ENCODE measurements at regions not wholly inside any gene's neighbourhood (a gene's known extent, or its start where the extent isn't known, plus 50 kb on each side); places are given as distances from the start of the nearest gene placed in this dataset.
A peak's percentile ranks its signal among the peaks of the same experiment; 100 is the strongest.

DNA sequence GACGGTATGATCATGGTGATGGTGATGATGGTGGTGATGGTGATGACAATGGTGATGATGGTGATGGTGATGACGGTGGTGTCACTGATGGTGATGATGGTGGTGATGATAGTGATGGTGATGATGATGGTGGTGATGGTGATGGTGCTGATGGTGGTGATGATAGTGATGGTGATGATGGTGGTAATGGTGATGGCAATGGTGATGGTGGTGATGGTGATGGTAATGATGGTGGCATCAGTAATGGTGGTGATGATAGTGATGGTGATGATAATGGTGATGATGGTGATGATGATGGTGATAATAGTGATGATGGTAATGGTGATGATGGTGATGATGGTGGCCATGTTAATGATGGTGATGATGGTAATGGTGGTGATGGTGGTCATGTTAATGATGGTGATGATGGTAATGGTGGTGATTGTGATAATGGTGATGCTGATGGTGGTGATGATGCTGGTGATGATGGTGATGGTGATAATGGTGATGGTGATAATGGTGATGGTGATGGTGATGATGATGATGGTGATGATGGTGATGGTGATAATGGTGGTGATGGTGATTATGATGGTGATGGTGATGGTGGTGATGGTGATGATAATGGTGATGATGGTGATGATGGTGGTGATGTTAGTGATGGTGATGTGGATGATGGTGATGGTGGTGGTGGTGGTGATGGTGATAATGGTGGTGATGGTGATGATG lies 107.2 kb downstream of the C16orf95 start:
- Mint-ChIP-seq H3K4me3 (ENCODE audit: unreplicated experiment) (no peak overlapping the region), H3K9me3 (ENCODE audit: unreplicated experiment) (peaks cover 6% of the 10 kb centered on the region), H3K4me1 (ENCODE audit: low read depth, unreplicated experiment) (peaks cover 12% of the 10 kb centered on the region), H3K27ac (ENCODE audit: unreplicated experiment) (no peak overlapping the region), H3K27me3 (ENCODE audit: low read depth, unreplicated experiment) (peaks cover 5% of the 10 kb centered on the region), H3K36me3 (ENCODE audit: low read depth, unreplicated experiment) (no peaks in the 10 kb centered on the region)
- H3K79me2 ChIP-seq (ENCODE audit: insufficient read depth, low read length), result no peaks in the 10 kb centered on the region
- no peak overlapping the region for H3K27ac ChIP-seq (ENCODE audit: low read depth, low read length)
- H4K20me1 ChIP-seq (ENCODE audit: insufficient read depth, low read length), result no peaks in the 10 kb centered on the region
- DNase-seq (ENCODE audit: low read depth) (no peak), FAIRE-seq (no peak)
- no peaks in the 10 kb centered on the region for H3K36me3 ChIP-seq (ENCODE audit: insufficient read depth, low read length)
- no peaks in the 10 kb centered on the region for H3K9me3 ChIP-seq (ENCODE audit: insufficient read depth, low read depth, low read length)
- no peak overlapping the region for H3K4me2 ChIP-seq (ENCODE audit: low read length)
- H2AFZ ChIP-seq (ENCODE audit: low read depth, low read length), result no peak overlapping the region
- H3K4me1 ChIP-seq (ENCODE audit: insufficient read depth, low read length), result peaks cover 32% of the 10 kb centered on the region
- no peaks in the 10 kb centered on the region for H3K27me3 ChIP-seq (ENCODE audit: insufficient read depth, low read length)
- H3K4me3 ChIP-seq (ENCODE audit: insufficient read depth, low read depth, low read length), result no peak overlapping the region
- TF ChIP-seq, protein P1, sequence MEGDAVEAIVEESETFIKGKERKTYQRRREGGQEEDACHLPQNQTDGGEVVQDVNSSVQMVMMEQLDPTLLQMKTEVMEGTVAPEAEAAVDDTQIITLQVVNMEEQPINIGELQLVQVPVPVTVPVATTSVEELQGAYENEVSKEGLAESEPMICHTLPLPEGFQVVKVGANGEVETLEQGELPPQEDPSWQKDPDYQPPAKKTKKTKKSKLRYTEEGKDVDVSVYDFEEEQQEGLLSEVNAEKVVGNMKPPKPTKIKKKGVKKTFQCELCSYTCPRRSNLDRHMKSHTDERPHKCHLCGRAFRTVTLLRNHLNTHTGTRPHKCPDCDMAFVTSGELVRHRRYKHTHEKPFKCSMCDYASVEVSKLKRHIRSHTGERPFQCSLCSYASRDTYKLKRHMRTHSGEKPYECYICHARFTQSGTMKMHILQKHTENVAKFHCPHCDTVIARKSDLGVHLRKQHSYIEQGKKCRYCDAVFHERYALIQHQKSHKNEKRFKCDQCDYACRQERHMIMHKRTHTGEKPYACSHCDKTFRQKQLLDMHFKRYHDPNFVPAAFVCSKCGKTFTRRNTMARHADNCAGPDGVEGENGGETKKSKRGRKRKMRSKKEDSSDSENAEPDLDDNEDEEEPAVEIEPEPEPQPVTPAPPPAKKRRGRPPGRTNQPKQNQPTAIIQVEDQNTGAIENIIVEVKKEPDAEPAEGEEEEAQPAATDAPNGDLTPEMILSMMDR (IDR thresholded peaks at IDR 0.05; ENCODE audit: insufficient read depth, low read depth, low read length), result no peak
- TF ChIP-seq EZH2 (IDR thresholded peaks at IDR 0.05; ENCODE audit: insufficient read depth, low read length), result no peak
- H3K9ac ChIP-seq (ENCODE audit: low read length), result no peak overlapping the region

DNA sequence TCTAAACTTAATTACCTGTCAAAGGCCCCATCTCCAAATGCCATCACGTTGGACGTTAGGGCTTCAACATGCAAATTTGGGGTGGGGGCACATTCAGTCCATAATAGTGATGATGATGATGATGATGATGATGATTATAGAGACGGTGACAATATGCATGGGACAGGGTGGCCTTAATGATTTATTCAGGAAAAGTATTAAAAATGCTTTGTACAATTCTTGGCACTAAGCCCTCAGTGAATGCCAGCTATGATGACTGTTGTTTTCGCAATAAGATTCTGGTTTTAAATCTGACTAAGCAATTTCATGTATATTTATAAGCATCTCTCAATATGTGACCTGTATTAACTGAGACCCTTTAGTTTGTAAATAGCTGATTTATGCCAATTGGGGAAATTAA lies 106.3 kb downstream of the C16orf95 start:
- Histone ChIP-seq H3K79me2 (ENCODE audit: insufficient read depth, low read length) (no peaks in the 10 kb centered on the region), H3K9me3 (ENCODE audit: insufficient read depth, low read depth, low read length) (no peaks in the 10 kb centered on the region), H2AFZ (ENCODE audit: low read depth, low read length) (no peak overlapping the region), H3K4me1 (ENCODE audit: insufficient read depth, low read length) (peaks cover 32% of the 10 kb centered on the region), H3K4me2 (ENCODE audit: low read length) (no peak overlapping the region), H3K4me3 (ENCODE audit: insufficient read depth, low read depth, low read length) (no peak overlapping the region), H3K27me3 (ENCODE audit: insufficient read depth, low read length) (no peaks in the 10 kb centered on the region), H3K27ac (ENCODE audit: low read depth, low read length) (no peak overlapping the region), H3K36me3 (ENCODE audit: insufficient read depth, low read length) (no peaks in the 10 kb centered on the region), H4K20me1 (ENCODE audit: insufficient read depth, low read length) (no peaks in the 10 kb centered on the region), H3K9ac (ENCODE audit: low read length) (no peak overlapping the region)
- Mint-ChIP-seq H3K27me3 (ENCODE audit: low read depth, unreplicated experiment) (peaks cover 8% of the 10 kb centered on the region), H3K36me3 (ENCODE audit: low read depth, unreplicated experiment) (no peaks in the 10 kb centered on the region), H3K27ac (ENCODE audit: unreplicated experiment) (no peak overlapping the region), H3K4me1 (ENCODE audit: low read depth, unreplicated experiment) (peaks cover 12% of the 10 kb centered on the region), H3K4me3 (ENCODE audit: unreplicated experiment) (no peak overlapping the region), H3K9me3 (ENCODE audit: unreplicated experiment) (peaks cover 6% of the 10 kb centered on the region)
- TF ChIP-seq, protein P1 (IDR thresholded peaks at IDR 0.05; ENCODE audit: insufficient read depth, low read depth, low read length), result no peak
- no peak for TF ChIP-seq EZH2 (IDR thresholded peaks at IDR 0.05; ENCODE audit: insufficient read depth, low read length)
- FAIRE-seq (peak; percentile 9), DNase-seq (ENCODE audit: low read depth) (no peak)

DNA sequence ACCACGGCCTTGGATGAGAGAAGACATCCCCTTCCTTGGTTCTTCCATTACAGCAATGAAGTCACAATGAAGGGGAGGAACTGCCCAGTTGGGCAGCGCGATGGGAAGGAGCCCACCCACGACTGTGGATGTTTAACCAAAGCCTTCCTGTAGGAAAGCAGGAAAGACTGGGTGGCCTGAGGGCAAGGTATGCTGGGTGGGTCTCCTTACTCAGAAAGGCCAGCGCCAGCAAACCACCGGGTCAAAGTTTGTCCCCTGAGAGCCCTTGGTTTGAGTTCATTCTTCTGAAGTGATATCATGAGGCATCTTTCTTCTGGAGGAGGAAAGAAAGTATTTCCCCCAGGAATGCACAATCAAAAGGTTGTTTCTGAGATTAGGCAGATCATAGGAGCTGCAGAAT lies 105.2 kb downstream of the C16orf95 start:
- FAIRE-seq (peak; percentile 78), DNase-seq (ENCODE audit: low read depth) (peak; percentile 68)
- TF ChIP-seq EZH2 (IDR thresholded peaks at IDR 0.05; ENCODE audit: insufficient read depth, low read length), result no peak
- TF ChIP-seq, protein P1 (IDR thresholded peaks at IDR 0.05; ENCODE audit: insufficient read depth, low read depth, low read length), result no peak
- H3K4me3 Mint-ChIP-seq (ENCODE audit: unreplicated experiment), result no peak overlapping the region
- peaks cover 5% of the 10 kb centered on the region for H3K4me1 Mint-ChIP-seq (ENCODE audit: low read depth, unreplicated experiment)
- H3K9me3 ChIP-seq (ENCODE audit: insufficient read depth, low read depth, low read length), result no peaks in the 10 kb centered on the region
- H3K9me3 Mint-ChIP-seq (ENCODE audit: unreplicated experiment), result peaks cover 6% of the 10 kb centered on the region
- H3K27ac ChIP-seq (ENCODE audit: low read depth, low read length), result no peak overlapping the region
- H3K27me3 Mint-ChIP-seq (ENCODE audit: low read depth, unreplicated experiment), result peaks cover 10% of the 10 kb centered on the region
- H2AFZ ChIP-seq (ENCODE audit: low read depth, low read length), result no peak overlapping the region
- H3K36me3 ChIP-seq (ENCODE audit: insufficient read depth, low read length), result no peaks in the 10 kb centered on the region
- H4K20me1 ChIP-seq (ENCODE audit: insufficient read depth, low read length), result no peaks in the 10 kb centered on the region
- no peak overlapping the region for H3K4me3 ChIP-seq (ENCODE audit: insufficient read depth, low read depth, low read length)
- H3K4me1 ChIP-seq (ENCODE audit: insufficient read depth, low read length), result peaks cover 30% of the 10 kb centered on the region
- no peak overlapping the region for H3K27ac Mint-ChIP-seq (ENCODE audit: unreplicated experiment)
- peak overlapping the region; percentile 35 for H3K4me2 ChIP-seq (ENCODE audit: low read length)
- H3K27me3 ChIP-seq (ENCODE audit: insufficient read depth, low read length), result no peaks in the 10 kb centered on the region
- no peak overlapping the region for H3K9ac ChIP-seq (ENCODE audit: low read length)
- peaks cover 2% of the 10 kb centered on the region for H3K36me3 Mint-ChIP-seq (ENCODE audit: low read depth, unreplicated experiment)
- no peaks in the 10 kb centered on the region for H3K79me2 ChIP-seq (ENCODE audit: insufficient read depth, low read length)

All from astrocyte (in vitro differentiated cells and primary cell).